ENCODE measurements at regions not wholly inside any gene's neighbourhood (a gene's known extent, or its start where the extent isn't known, plus 50 kb on each side); places are given as distances from the start of the nearest gene placed in this dataset.
A peak's percentile ranks its signal among the peaks of the same experiment; 100 is the strongest.

DNA sequence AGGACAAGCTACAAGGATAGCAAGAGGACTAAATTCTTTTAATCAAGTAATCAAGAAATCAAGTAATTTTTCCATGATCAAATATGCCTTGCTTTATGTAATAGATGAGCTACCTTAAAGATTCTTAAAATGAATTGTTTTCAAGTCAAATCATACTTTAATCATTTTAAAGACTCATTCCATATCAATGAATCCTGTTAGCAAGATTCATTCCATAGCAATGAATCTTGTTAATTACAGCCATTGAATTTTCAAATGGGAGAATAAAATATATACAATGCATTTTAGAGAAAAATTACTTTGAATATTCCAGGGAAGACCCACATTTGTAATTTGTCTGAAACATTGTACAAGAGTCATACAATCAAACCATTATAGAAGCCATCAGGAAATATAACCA, 145.7 kb downstream of the RFX6 start:
- Histone ChIP-seq H2AK5ac (ENCODE audit: low read length) (no peak overlapping the region), H2BK12ac (ENCODE audit: low read length) (no peak overlapping the region), H3K4me3 (ENCODE audit: low read depth, low read length) (no peak overlapping the region), H3K36me3 (ENCODE audit: control insufficient read depth in 1 of 2, insufficient read depth in 2 of 2, low read length in 2 of 2) (no peaks in the 10 kb centered on the region), H3K9me3 (ENCODE audit: insufficient read depth, low read depth, low read length) (no peaks in the 10 kb centered on the region), H4K12ac (ENCODE audit: low read depth, low read length) (no peak overlapping the region), H3K14ac (ENCODE audit: low read length) (no peak overlapping the region), H4K8ac (ENCODE audit: low read depth, low read length) (no peak overlapping the region), H3K4me2 (ENCODE audit: low read length) (no peak overlapping the region), H3K27ac (ENCODE audit: low read depth, low read length) (no peak overlapping the region), H3K79me2 (ENCODE audit: control insufficient read depth, insufficient read depth, low read length, poor library complexity) (no peaks in the 10 kb centered on the region), H3K18ac (ENCODE audit: low read length) (no peak overlapping the region), H3K4ac (ENCODE audit: low read depth, low read length) (no peak overlapping the region), H3K27me3 (ENCODE audit: insufficient read depth, low read length) (no peaks in the 10 kb centered on the region), H3K79me1 (ENCODE audit: low read length) (no peaks in the 10 kb centered on the region), H2AFZ (ENCODE audit: insufficient read depth, low read length, poor library complexity) (no peak overlapping the region), H2BK5ac (ENCODE audit: low read depth, low read length, poor library complexity) (no peak overlapping the region), H3K23ac (ENCODE audit: low read length) (no peak overlapping the region), H4K91ac (ENCODE audit: low read depth, low read length) (no peak overlapping the region), H3K9ac (ENCODE audit: low read length) (no peak overlapping the region), H2BK120ac (ENCODE audit: insufficient read depth, low read length, poor library complexity) (no peak overlapping the region), H3K4me1 (ENCODE audit: control insufficient read depth in 1 of 2, insufficient read depth in 2 of 2, low read length in 2 of 2) (peaks cover 0 to 4% of the 10 kb centered on the region in 2 experiments)
- DNase-seq = no peak

DNA sequence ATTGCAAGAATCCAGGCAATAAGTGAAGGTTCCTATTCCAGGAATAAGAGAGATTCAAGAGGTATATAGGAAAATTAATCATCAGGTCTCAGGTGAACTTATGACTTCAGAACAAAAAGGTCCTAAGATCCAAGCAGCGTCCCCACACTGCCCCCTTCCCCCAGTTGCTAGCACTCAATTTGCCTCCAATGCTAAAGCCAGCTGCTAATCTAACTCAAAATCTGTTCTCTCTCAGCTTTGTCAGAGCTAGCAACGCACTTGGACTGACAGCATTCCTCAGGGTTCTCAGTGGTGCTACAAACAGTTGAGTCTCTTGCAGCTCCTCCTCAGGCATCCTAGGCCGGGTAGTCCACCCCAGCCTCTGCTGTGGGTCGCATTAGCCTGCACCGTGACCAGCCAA, 148.3 kb downstream of the RFX6 start:
- H2BK120ac ChIP-seq (ENCODE audit: insufficient read depth, low read length, poor library complexity) = no peak overlapping the region
- peak overlapping the region; percentile 18 for H4K12ac ChIP-seq (ENCODE audit: low read depth, low read length)
- no peak overlapping the region for H4K91ac ChIP-seq (ENCODE audit: low read depth, low read length)
- DNase-seq = peak; percentile 1 to 50
- no peak overlapping the region for H3K4ac ChIP-seq (ENCODE audit: low read depth, low read length)
- no peak overlapping the region for H3K23ac ChIP-seq (ENCODE audit: low read length)
- WGBS (ENCODE audit: extremely low coverage, insufficient coverage, insufficient read length) = no CpG with 5 or more reads among the region's 5 CpGs
- no peak overlapping the region for H2AFZ ChIP-seq (ENCODE audit: insufficient read depth, low read length, poor library complexity)
- H3K27me3 ChIP-seq (ENCODE audit: insufficient read depth, low read length) = no peaks in the 10 kb centered on the region
- no peak overlapping the region for H3K14ac ChIP-seq (ENCODE audit: low read length)
- no peaks in the 10 kb centered on the region for H3K79me1 ChIP-seq (ENCODE audit: low read length)
- H3K27ac ChIP-seq (ENCODE audit: low read depth, low read length) = no peak overlapping the region
- H3K4me2 ChIP-seq (ENCODE audit: low read length) = no peak overlapping the region
- H2BK5ac ChIP-seq (ENCODE audit: low read depth, low read length, poor library complexity) = no peak overlapping the region
- no peak overlapping the region for H2AK5ac ChIP-seq (ENCODE audit: low read length)
- no peaks in the 10 kb centered on the region for H3K9me3 ChIP-seq (ENCODE audit: insufficient read depth, low read depth, low read length)
- H3K9ac ChIP-seq (ENCODE audit: low read length) = no peak overlapping the region
- H3K4me1 ChIP-seq (ENCODE audit: control insufficient read depth in 1 of 2, insufficient read depth in 2 of 2, low read length in 2 of 2) = peaks cover 0 to 4% of the 10 kb centered on the region in 2 experiments
- H3K4me3 ChIP-seq (ENCODE audit: low read depth, low read length) = no peak overlapping the region
- H3K36me3 ChIP-seq (ENCODE audit: control insufficient read depth in 1 of 2, insufficient read depth in 2 of 2, low read length in 2 of 2) = no peaks in the 10 kb centered on the region
- H3K18ac ChIP-seq (ENCODE audit: low read length) = no peak overlapping the region
- no peaks in the 10 kb centered on the region for H3K79me2 ChIP-seq (ENCODE audit: control insufficient read depth, insufficient read depth, low read length, poor library complexity)
- no peak overlapping the region for H4K8ac ChIP-seq (ENCODE audit: low read depth, low read length)
- H2BK12ac ChIP-seq (ENCODE audit: low read length) = no peak overlapping the region

DNA sequence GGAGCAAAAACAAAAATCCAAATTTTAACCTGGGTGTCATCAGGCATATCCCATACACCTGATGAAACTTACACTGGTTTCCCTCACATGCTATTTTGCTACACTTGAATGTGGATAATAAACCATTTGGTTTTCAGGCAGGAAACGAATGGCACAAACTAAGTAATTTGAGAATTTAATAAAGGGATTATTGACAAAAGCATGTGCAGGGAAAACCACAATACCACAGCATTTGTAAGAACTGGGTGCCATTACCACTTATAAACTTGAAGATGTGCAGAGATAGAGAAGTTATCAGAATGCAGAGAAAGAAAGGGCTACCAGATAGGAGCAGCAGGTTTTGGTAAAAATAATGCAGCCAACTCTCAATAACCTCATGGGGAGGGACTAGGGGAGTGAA, 151.2 kb downstream of the RFX6 start:
- Histone ChIP-seq H2BK120ac (ENCODE audit: insufficient read depth, low read length, poor library complexity) (no peak overlapping the region), H3K23ac (ENCODE audit: low read length) (no peak overlapping the region), H3K9ac (ENCODE audit: low read length) (no peak overlapping the region), H3K4me1 (ENCODE audit: control insufficient read depth in 1 of 2, insufficient read depth in 2 of 2, low read length in 2 of 2) (peaks cover 0 to 4% of the 10 kb centered on the region in 2 experiments), H3K4me2 (ENCODE audit: low read length) (no peak overlapping the region), H4K12ac (ENCODE audit: low read depth, low read length) (no peak overlapping the region), H3K27ac (ENCODE audit: low read depth, low read length) (no peak overlapping the region), H4K91ac (ENCODE audit: low read depth, low read length) (no peak overlapping the region), H3K27me3 (ENCODE audit: insufficient read depth, low read length) (no peaks in the 10 kb centered on the region), H3K18ac (ENCODE audit: low read length) (no peak overlapping the region), H2BK12ac (ENCODE audit: low read length) (no peak overlapping the region), H3K36me3 (ENCODE audit: control insufficient read depth in 1 of 2, insufficient read depth in 2 of 2, low read length in 2 of 2) (no peaks in the 10 kb centered on the region), H2AFZ (ENCODE audit: insufficient read depth, low read length, poor library complexity) (no peak overlapping the region), H4K8ac (ENCODE audit: low read depth, low read length) (no peak overlapping the region), H3K14ac (ENCODE audit: low read length) (no peak overlapping the region), H3K9me3 (ENCODE audit: insufficient read depth, low read depth, low read length) (no peaks in the 10 kb centered on the region), H3K4me3 (ENCODE audit: low read depth, low read length) (no peak overlapping the region), H3K79me2 (ENCODE audit: control insufficient read depth, insufficient read depth, low read length, poor library complexity) (no peaks in the 10 kb centered on the region), H2BK5ac (ENCODE audit: low read depth, low read length, poor library complexity) (no peak overlapping the region), H3K79me1 (ENCODE audit: low read length) (no peaks in the 10 kb centered on the region), H2AK5ac (ENCODE audit: low read length) (no peak overlapping the region), H3K4ac (ENCODE audit: low read depth, low read length) (no peak overlapping the region)
- no peak for DNase-seq
- no CpG with 5 or more reads among the region's 1 CpG for WGBS (ENCODE audit: extremely low coverage, insufficient coverage, insufficient read length)

DNA sequence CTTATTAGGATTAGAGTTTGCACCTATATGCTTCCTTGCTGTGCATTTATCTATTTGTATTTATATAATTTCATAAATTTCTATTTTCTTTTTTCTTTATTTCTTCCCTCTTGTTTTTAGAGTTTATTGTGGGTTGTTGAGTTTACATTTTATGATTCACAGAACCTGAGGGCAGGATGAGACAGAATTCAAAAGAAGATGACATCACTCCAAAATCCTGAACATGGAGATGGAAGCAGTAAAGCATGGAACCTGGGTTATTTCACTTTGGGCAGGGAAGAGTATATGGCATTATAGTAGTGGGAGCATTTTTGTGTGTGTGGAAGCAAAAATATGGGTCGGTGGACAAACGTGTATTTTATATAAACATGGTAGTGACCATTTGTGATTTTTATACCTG, 157.5 kb downstream of the RFX6 start:
- WGBS (ENCODE audit: extremely low coverage, insufficient coverage, insufficient read length) = no CpG with 5 or more reads among the region's 2 CpGs
- Histone ChIP-seq H3K27me3 (ENCODE audit: insufficient read depth, low read length) (no peaks in the 10 kb centered on the region), H4K91ac (ENCODE audit: low read depth, low read length) (no peak overlapping the region), H3K23ac (ENCODE audit: low read length) (no peak overlapping the region), H3K79me1 (ENCODE audit: low read length) (no peaks in the 10 kb centered on the region), H3K4ac (ENCODE audit: low read depth, low read length) (no peak overlapping the region), H3K4me2 (ENCODE audit: low read length) (no peak overlapping the region), H3K9ac (ENCODE audit: low read length) (no peak overlapping the region), H3K27ac (ENCODE audit: low read depth, low read length) (no peak overlapping the region), H2BK5ac (ENCODE audit: low read depth, low read length, poor library complexity) (no peak overlapping the region), H4K12ac (ENCODE audit: low read depth, low read length) (no peak overlapping the region), H3K18ac (ENCODE audit: low read length) (no peak overlapping the region), H3K14ac (ENCODE audit: low read length) (no peak overlapping the region), H2BK120ac (ENCODE audit: insufficient read depth, low read length, poor library complexity) (no peak overlapping the region), H2BK12ac (ENCODE audit: low read length) (no peak overlapping the region), H2AFZ (ENCODE audit: insufficient read depth, low read length, poor library complexity) (no peak overlapping the region), H3K79me2 (ENCODE audit: control insufficient read depth, insufficient read depth, low read length, poor library complexity) (no peaks in the 10 kb centered on the region), H3K9me3 (ENCODE audit: insufficient read depth, low read depth, low read length) (no peaks in the 10 kb centered on the region), H3K36me3 (ENCODE audit: control insufficient read depth in 1 of 2, insufficient read depth in 2 of 2, low read length in 2 of 2) (no peaks in the 10 kb centered on the region), H4K8ac (ENCODE audit: low read depth, low read length) (no peak overlapping the region), H3K4me3 (ENCODE audit: low read depth, low read length) (no peak overlapping the region), H2AK5ac (ENCODE audit: low read length) (no peak overlapping the region), H3K4me1 (ENCODE audit: control insufficient read depth in 1 of 2, insufficient read depth in 2 of 2, low read length in 2 of 2) (no peaks in the 10 kb centered on the region)
- DNase-seq = no peak

Data from trophoblast cell (in vitro differentiated cells and primary cell).